Renal cortex interstitium (tissue), 11 donors: ENCODE measurements at regions not wholly inside any gene's neighbourhood (a gene's known extent, or its start where the extent isn't known, plus 50 kb on each side); places are given as distances from the start of the nearest gene placed in this dataset.

ENCODE experiments used
- DNase-seq, 11 donors: peaks; one replicate each; pipeline ENCODE4 v3.0.0-alpha.2; 2013; ENCODE audit warnings: low read depth in 9 of 11, low spot score in 4 of 11; ENCODE audit errors: extremely low read depth in 1 of 11

DNA sequence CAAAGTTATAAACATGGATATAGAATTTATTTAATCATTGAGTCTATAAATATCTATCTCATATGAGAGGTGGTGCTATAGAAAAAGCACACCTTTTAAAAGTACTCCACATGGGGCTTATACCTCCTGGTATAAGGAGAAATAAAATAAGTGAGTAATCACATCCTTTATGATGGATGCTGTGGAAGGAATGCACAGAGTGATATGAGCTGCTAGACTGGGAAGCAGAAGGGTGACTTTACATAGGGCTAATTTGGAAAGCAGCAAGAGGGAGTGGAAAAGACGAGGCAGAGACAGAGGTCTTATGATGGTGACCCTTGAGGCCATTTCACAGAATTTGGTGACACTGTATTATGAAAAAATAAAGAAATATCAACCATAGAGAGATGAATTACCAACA lies 59.4 kb upstream of the AHR start:
- no peak for DNase-seq

- DNase-seq: no peak
Measured at GRCh38 chr7:17239683-17240521, 58.5 kb upstream of the AHR start.

DNA sequence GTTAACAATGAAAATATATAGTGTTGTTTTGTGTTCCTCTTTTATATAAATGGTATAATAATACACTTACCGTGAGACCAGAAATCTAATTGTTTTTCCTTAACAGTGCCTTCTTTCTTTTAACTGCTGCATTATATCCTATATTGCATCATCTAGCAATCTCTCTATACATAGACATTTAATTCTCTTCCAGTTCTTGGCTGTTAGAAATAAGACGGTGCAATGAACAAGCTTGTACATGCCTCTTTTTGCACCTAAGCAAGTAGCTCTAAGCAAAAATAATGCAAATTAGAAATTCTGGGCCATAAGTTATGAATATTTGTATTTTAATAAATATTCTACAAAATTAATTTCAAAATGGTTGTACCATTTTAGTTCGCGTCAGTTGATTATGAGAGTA lies 55.9 kb upstream of the AHR start:
- DNase-seq: no peak

DNA sequence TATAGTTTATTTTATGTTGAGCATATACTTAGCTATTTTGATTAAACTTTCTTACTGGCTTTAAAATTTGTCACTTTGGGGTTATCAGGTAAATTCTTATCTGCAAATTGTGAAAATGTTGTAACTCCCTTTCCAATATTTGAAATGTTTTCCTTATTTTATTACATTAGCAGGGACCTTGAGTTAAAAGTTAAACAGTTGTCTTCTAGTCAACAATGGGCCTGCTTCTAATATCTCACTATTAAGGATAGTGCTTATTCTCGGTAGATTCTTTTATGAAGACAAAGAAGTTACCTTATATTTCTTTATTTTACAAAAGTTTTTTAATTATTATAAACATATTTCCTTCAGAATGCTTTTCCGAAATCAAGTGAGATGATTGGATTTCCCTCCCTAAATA lies 53.7 kb upstream of the AHR start:
- no peak for DNase-seq

DNA sequence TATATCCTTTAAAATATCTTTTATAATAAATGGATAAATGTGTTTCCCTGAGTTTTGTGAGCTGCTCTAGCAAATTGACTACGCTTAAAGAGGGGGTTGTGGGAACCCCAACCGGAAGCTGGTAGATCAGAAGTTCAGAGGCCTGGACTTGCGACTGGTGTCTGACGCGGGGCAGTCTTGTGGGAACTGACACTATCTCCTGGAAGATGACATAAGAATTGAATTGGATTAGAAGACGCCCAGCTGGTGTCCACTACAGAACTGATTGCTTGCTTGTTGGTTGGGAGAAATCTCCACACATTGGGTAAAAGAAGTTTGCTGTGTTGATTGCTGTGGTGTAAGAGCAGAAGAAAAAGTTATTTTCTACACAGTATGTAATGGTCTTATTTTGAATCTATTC lies 51.1 kb upstream of the AHR start:
- DNase-seq: no peak

DNA sequence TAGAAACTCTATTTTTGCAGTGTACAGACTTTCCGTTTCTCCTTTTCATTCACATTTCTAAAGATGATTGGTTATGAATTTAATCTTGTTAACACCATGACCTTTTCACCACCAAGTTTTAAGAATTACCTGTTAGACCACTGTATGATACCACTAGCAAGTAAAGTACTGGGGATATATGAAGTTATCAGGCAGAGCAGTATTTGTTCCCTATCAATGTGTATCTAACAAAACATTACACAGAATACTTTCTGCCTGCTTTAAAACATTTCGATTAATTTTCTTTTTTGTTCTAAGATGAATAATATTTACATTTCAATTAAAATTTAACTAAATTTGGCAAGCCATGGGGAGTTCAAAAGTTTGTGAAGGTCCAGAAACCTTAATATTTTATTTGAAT lies 49.9 kb upstream of the AHR start:
- DNase-seq: no peak
